ENCODE measurements at regions not wholly inside any gene's neighbourhood (a gene's known extent, or its start where the extent isn't known, plus 50 kb on each side); places are given as distances from the start of the nearest gene placed in this dataset.
"Not testable (repeated sequence)": the region's sequence is repeated elsewhere in the genome, so short reads cannot be mapped to it uniquely, and the experiment has no call there.

DNA sequence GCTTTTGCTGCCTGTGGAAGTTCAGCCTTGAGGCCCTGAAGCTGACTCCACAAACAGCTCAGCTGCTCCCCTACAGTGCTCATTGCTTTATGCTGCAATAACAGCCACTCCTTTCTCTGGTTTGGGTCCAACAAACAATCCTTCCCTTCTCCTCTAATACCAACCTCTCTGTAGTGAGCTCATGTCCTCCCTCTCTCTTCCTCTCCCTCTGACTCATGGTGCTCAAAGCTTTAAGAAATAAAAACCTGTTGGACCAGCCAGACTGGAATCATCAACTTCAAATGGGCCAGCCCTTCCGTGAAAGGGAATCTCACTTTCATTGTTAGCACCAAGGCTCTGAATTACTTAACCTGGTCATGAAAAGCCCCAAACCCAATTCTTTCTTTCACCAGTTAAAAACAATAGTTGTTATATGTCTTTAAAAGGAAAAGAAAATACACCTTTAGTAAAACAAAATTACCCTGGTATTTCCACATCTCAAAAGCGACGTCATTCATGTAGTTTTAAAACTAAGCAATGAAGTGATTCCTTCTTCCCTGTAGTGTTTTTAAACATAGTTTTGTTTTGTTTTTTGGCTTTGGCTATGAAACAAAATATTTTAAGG lies 126.4 kb downstream of the DUSP6 start:
- DNase-seq, result no peak

GRCh38 chr12:89225401-89225800 lies 126.9 kb downstream of the DUSP6 start:
- DNase-seq, result peak; percentile 66

- not testable (repeated sequence) for DNase-seq
Observed at GRCh38 chr12:89222580-89222979, 129.7 kb downstream of the DUSP6 start.

- DNase-seq, result no peak
Observed at GRCh38 chr12:89217472-89217871, 134.8 kb downstream of the DUSP6 start.

GRCh38 chr12:89216211-89216952 lies 135.9 kb downstream of the DUSP6 start:
- no peak for DNase-seq

DNA sequence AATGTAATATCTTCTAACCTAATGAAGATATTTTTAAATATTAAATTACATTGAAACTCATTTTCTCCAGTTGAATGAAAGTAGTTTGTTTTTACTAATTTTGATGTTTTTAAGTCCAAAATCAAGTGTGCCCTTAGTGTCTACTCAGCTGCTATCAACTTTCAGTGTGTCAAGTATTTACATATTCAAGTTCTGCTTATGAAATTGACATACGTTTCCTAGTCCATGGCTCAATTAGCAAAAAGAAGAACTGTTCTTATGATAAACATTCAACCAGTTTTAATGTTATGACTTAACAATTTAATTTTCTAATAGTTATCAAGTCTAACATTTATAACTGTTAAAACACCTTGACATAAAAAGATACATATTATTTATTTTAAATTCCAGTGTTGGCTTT lies 137.1 kb downstream of the DUSP6 start:
- DNase-seq, result no peak

DNA sequence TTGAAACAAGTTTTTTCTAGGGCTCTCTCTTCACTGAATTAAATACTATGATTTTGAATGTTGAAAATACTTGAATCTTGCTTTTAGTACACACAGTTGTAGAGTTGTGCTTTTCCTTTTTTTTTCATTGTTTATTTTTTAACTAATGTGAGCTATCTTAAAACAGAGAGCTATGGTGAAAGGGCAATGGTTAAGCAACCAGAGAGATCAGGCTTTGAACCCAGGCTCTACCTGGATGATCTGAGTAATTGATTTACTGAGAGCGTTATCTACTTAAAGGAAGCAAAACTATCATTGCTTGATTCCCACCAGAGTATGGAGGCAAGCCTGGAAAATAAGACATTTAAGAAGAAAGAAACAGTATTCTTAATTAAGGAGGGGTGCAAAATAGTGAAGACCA lies 138.6 kb downstream of the DUSP6 start:
- DNase-seq, result no peak

DNA sequence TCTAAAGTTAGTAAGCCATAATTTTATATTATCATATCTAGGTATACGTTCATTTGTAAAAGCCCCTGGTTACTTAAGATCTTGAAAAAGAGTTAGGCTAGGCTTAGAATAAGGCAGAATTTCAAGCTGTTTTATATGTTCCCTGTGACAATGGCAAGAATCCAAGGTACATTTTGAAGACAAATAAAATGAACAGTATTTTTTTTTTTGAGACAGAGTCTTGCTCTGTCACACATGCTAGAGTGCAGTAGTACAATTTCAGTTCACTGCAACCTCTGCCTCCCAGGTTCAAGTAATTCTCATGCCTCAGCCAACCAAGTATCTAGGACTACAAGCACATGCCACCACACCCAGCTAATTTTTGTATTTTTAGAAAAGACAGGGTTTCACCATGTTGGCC lies 139.2 kb downstream of the DUSP6 start:
- DNase-seq, result no peak

DNA sequence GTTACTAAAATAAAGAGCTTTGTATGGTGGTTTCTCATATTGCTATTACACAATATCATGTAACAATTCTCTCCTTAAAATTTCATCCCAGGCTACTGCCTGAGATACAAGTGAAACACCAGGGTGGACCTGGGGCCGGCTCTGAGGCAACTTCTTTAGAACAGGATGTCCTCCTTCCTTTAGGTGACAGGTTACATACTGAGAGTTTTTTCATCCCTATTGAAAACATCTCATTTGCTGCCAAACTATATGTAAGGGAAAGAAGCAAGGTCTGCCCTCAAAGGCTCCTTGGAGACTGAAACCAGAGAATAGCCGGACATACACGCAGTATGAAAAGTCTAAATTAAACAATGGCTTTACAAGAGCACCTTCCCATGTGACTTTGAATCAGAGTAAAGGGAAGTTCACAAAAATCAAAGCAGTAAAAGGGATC lies 139.9 kb downstream of the DUSP6 start:
- no peak for DNase-seq

DNA sequence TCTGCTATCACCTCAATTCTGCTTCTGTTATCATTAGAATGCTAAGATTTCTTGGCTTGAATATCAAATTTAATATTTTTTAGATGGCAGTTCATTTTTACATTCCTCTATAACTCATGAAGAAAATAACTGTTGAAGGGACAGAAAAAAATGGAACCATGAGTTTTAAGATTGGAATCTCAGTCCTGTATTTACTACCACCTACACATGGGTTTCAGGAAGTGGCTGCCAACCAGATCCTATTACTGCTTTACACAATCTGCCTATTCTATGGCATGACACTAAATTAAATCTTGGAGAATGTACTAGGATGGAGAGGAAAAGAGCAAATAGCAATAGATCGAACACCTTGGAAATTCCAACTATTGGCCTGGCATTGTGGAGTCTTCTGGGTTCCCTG lies 140.8 kb downstream of the DUSP6 start:
- DNase-seq, result no peak

GRCh38 chr12:89210277-89210676 lies 142.0 kb downstream of the DUSP6 start:
- DNase-seq, result no peak

DNA sequence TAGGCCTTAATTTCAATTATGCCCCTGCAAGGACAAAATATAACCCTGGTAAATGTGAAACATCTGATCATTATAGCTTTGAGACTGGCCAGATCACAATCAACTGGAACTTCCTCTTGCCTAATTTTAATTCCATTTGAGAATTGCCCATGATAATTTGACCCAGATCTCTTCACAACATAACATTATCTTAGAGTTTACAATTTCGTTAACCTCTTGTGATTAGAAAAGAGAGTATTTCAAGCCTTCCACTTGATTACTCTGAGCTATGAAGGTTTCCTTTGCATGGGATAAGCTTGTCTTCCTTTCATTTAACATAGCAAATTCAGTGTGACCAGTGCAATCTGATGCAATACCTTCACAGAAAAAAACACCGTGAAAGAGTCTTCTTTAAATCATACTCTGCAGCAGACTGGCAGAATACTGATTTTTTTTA lies 143.6 kb downstream of the DUSP6 start:
- DNase-seq, result no peak

DNA sequence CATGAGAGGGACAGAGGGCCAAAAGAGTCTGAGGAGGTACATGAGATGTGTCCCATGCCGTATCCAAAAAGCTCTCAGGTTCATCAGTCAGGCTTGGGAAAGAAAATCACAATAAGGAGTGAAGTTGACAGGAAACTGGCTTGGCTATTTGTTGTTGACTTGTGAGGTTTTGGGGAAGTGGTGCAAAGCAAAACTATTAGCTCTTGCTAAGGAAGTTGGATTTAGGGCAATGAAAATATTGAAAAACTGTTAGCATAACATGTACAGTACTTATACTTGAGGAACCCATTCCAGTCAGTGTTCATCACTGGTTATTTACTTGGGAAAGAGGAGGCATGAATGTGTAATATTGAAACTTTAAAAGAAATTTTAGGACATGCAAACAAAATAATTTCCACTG lies 145.9 kb downstream of the DUSP6 start:
- no peak for DNase-seq

GRCh38 chr12:89205517-89205916 lies 146.8 kb downstream of the DUSP6 start:
- DNase-seq, result no peak

DNA sequence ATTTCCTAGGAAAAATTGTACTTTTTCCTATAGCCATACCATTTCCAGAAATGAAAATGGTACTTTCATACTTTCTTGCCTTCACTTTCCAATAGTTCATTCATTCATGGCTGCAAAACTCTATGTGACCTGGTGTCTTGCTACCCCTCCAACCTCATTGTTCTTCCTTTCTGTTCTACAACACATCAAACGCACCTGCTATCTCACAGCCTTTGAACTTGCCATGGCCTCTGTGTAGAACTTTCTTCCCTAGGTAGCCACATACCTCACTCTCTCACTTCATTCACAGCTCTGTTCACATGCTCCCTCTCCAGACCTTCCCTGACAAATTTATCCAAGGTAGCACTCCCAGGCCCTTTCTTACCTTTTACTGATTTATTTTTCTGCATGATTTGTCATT lies 149.2 kb downstream of the DUSP6 start:
- DNase-seq, result no peak

- DNase-seq, result no peak
Observed at GRCh38 chr12:89200217-89200616, 152.1 kb downstream of the DUSP6 start.

GRCh38 chr12:89195470-89195869 lies 156.8 kb downstream of the DUSP6 start:
- no peak for DNase-seq

DNA sequence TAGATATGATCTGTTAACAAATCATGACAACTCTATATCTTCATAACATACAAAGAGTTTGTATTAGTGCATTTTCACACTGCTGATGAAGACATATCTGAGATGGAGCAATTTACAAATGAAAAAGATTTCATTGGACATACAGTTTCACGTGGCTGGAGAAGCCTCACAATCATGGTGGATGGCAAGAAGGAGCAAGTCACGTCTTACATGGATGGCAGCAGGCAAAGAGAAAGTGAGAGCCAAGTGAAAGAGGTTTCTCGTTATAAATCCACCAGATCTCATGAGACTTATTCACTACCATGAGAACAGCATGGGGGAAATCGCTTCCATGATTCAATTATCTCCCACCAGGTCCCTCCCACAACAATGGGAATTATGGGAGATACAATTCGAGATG lies 157.6 kb downstream of the DUSP6 start:
- DNase-seq, result no peak

DNA sequence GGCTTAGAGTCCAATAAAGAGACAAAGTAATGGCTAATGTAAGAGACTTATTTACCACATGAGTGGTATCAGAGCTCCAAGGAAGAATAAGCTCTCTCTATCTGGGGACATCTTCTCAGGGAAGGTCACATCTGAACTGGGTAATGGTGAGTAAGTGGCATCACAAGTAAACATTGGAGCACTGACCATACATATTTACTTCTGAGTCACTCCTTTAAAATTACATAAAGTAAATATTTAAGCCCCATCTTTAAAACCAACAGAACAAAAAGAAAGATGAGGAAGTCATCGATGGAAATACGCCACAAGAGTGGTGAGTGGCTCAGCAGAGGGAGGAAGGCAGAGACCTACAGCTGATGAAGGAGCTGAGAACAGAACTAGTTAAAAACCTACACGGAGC lies 159.9 kb downstream of the DUSP6 start:
- no peak for DNase-seq

GRCh38 chr12:89191597-89191996 lies 160.7 kb downstream of the DUSP6 start:
- not testable (repeated sequence) for DNase-seq

GRCh38 chr12:89189448-89189847 lies 162.9 kb downstream of the DUSP6 start:
- DNase-seq, result no peak

GRCh38 chr12:89187507-89187906 lies 164.8 kb downstream of the DUSP6 start:
- DNase-seq, result no peak

GRCh38 chr12:89185889-89186288 lies 166.4 kb downstream of the DUSP6 start:
- DNase-seq, result no peak

- no peak for DNase-seq
Observed at GRCh38 chr12:89185181-89185580, 167.1 kb downstream of the DUSP6 start.

GRCh38 chr12:89183985-89184435 lies 168.3 kb downstream of the DUSP6 start:
- no peak for DNase-seq
